Activated CD4-positive, alpha-beta memory T cell treated with anti-CD3 and anti-CD28 coated beads for 36 hours (primary cell): ENCODE measurements at regions not wholly inside any gene's neighbourhood (a gene's known extent, or its start where the extent isn't known, plus 50 kb on each side); places are given as distances from the start of the nearest gene placed in this dataset.
A peak's percentile ranks its signal among the peaks of the same experiment; 100 is the strongest.
"Not testable (repeated sequence)": the region's sequence is repeated elsewhere in the genome, so short reads cannot be mapped to it uniquely, and the experiment has no call there.

ENCODE experiments used
- CTCF ChIA-PET: fragments of 350-600 bp; sonication (Branson Sonifier 250); formaldehyde crosslinking; loops from one replicate; lab custom pipeline; 2021; ENCODE audit warnings: antibody characterized with exemption, inconsistent platforms; lab: Charles Lee
- POLR2A ChIA-PET: fragments of 350-600 bp; sonication (Branson Sonifier 250); formaldehyde crosslinking; loops from one replicate; lab custom pipeline; 2021; ENCODE audit warnings: antibody characterized with exemption; lab: Charles Lee
- DNase-seq: peaks from one replicate; pipeline ENCODE4 v3.0.0-alpha.2; 2020
- H3K27ac Mint-ChIP-seq: one replicate; pipeline ENCODE4 v1.8.0; 2021; ENCODE audit warnings: mixed read lengths
- H3K27me3 Mint-ChIP-seq: one replicate; pipeline ENCODE4 v1.8.0; 2021; ENCODE audit warnings: mixed read lengths
- H3K36me3 Mint-ChIP-seq: one replicate; pipeline ENCODE4 v1.8.0; 2021; ENCODE audit warnings: mixed read lengths
- H3K4me1 Mint-ChIP-seq: one replicate; pipeline ENCODE4 v1.8.0; 2021; ENCODE audit warnings: low read depth, mixed read lengths
- H3K4me3 Mint-ChIP-seq: one replicate; pipeline ENCODE4 v1.8.0; 2021; ENCODE audit warnings: mild to moderate bottlenecking, mixed read lengths
- H3K9me3 Mint-ChIP-seq: one replicate; pipeline ENCODE4 v1.8.0; 2021; ENCODE audit warnings: mixed read lengths
- intact Hi-C: fragments of 100-400 bp; cut with micrococcal nuclease; formaldehyde crosslinking; loops from one replicate; pipeline ENCODE4 v1.15.1; 2023

DNA sequence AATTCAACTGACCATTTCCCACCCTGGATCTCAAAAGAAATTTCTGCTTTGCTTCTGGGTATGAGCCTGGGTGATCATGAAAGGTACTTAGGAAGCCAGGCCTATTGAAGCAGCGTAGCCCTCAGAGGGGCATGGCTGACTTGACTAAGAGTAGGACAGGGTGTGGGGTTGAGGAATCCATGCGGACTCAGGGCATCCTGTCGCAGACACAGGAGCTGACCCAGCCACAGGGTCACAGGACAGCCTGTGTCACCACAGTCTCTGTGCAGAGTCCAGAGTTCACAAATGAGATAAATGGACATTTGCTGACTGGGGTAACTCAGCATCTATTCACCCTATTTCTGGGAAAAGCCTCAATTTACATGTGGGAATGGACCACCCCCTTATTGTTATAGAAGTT, 262.3 kb downstream of the CEP170 start:
- POLR2A ChIA-PET, H3K4me3 Mint-ChIP-seq, CTCF ChIA-PET, DNase-seq, H3K36me3 Mint-ChIP-seq, intact Hi-C loops, H3K9me3 Mint-ChIP-seq, H3K27ac Mint-ChIP-seq, H3K4me1 Mint-ChIP-seq, H3K27me3 Mint-ChIP-seq: not testable (repeated sequence)

GRCh38 chr1:242985096-242985495, 270.0 kb downstream of the CEP170 start:
- H3K36me3 Mint-ChIP-seq, H3K9me3 Mint-ChIP-seq, H3K4me1 Mint-ChIP-seq, POLR2A ChIA-PET, CTCF ChIA-PET, H3K4me3 Mint-ChIP-seq, intact Hi-C loops, H3K27me3 Mint-ChIP-seq, DNase-seq, H3K27ac Mint-ChIP-seq: not testable (repeated sequence)

- CTCF ChIA-PET, H3K9me3 Mint-ChIP-seq, H3K27me3 Mint-ChIP-seq, POLR2A ChIA-PET, DNase-seq, H3K36me3 Mint-ChIP-seq, H3K4me3 Mint-ChIP-seq, H3K27ac Mint-ChIP-seq, H3K4me1 Mint-ChIP-seq, intact Hi-C loops: not testable (repeated sequence)
These were observed 281.7 kb downstream of the CEP170 start for GRCh38 chr1:242973341-242973740.

GRCh38 chr1:242966892-242967291, 288.2 kb downstream of the CEP170 start:
- ChIA-PET CTCF (no interaction called here), POLR2A (no interaction called here)
- intact Hi-C loops, result no loop called here
- Mint-ChIP-seq H3K4me3 (no peak overlapping the region), H3K27me3 (no peaks in the 10 kb centered on the region), H3K4me1 (no peaks in the 10 kb centered on the region), H3K27ac (no peak overlapping the region), H3K36me3 (peaks cover 1% of the 10 kb centered on the region), H3K9me3 (peaks cover 12% of the 10 kb centered on the region)
- no peak for DNase-seq

DNA sequence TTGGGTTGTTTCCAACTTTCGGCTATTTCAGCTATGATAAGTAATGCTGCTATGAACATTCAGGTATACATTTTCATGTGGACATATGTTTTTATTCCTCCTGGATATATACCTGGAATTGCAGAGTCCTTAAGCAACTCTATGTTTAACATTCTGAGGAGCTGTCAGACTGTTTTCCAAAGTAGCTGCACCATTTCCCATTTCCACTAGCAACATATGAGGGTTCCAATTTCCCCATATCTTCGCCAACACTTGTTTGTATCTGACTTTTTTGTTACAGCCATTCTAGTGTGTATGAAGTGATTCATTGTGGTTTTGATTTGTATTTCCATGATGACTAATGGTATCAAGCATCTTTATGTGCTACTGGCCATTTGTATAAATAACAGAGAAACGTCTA, 295.7 kb downstream of the CEP170 start:
- H3K27ac Mint-ChIP-seq, H3K9me3 Mint-ChIP-seq, H3K4me1 Mint-ChIP-seq, CTCF ChIA-PET, DNase-seq, H3K36me3 Mint-ChIP-seq, H3K27me3 Mint-ChIP-seq, POLR2A ChIA-PET, intact Hi-C loops, H3K4me3 Mint-ChIP-seq: not testable (repeated sequence)

DNA sequence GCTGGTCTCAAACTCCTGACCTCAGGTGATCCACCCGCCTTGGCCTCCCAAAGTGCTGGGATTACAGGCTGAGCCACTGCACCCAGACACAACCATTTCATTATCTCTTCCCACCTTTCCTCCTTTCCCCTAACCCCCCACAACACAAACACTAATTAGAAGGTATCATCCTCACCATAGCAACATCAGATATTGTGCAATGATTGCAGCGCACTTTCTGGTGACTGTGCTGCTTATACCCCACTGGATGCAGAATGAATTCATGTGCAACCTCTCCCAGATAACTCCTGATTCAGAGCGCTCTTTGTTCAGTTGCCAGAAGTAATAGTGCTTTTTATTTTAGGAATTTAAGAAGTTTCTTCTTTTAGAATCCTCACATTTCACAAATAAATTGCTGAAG, 300.1 kb downstream of the CEP170 start:
- POLR2A ChIA-PET, intact Hi-C loops, CTCF ChIA-PET, H3K27me3 Mint-ChIP-seq, H3K36me3 Mint-ChIP-seq, H3K4me1 Mint-ChIP-seq, H3K4me3 Mint-ChIP-seq, DNase-seq, H3K27ac Mint-ChIP-seq: not testable (repeated sequence)
- H3K9me3 Mint-ChIP-seq, result peaks cover 11% of the 10 kb centered on the region

GRCh38 chr1:242946206-242946605, 308.9 kb downstream of the CEP170 start:
- Mint-ChIP-seq H3K27ac (no peak overlapping the region), H3K9me3 (peaks cover 3% of the 10 kb centered on the region), H3K36me3 (no peaks in the 10 kb centered on the region), H3K27me3 (peaks cover 4% of the 10 kb centered on the region), H3K4me1 (no peaks in the 10 kb centered on the region), H3K4me3 (no peak overlapping the region)
- DNase-seq, result no peak
- intact Hi-C loops, result no loop called here
- ChIA-PET CTCF (no interaction called here), POLR2A (no interaction called here)

- intact Hi-C loops, H3K27me3 Mint-ChIP-seq, H3K36me3 Mint-ChIP-seq, H3K9me3 Mint-ChIP-seq, POLR2A ChIA-PET, H3K4me3 Mint-ChIP-seq, CTCF ChIA-PET, H3K27ac Mint-ChIP-seq, H3K4me1 Mint-ChIP-seq: not testable (repeated sequence)
- peak; percentile 10 for DNase-seq
These were observed 318.4 kb downstream of the CEP170 start for GRCh38 chr1:242936725-242937124.

- POLR2A ChIA-PET, H3K4me1 Mint-ChIP-seq, CTCF ChIA-PET, H3K27me3 Mint-ChIP-seq, intact Hi-C loops, H3K36me3 Mint-ChIP-seq, H3K27ac Mint-ChIP-seq, H3K9me3 Mint-ChIP-seq, H3K4me3 Mint-ChIP-seq, DNase-seq: not testable (repeated sequence)
These were observed 330.4 kb downstream of the CEP170 start for GRCh38 chr1:242924717-242925116.

- intact Hi-C loops, H3K27me3 Mint-ChIP-seq, CTCF ChIA-PET: not testable (repeated sequence)
These were observed 331.5 kb downstream of the CEP170 start for GRCh38 chr1:242923603-242924002.

GRCh38 chr1:242914729-242915128, 340.4 kb downstream of the CEP170 start:
- H3K4me1 Mint-ChIP-seq, H3K4me3 Mint-ChIP-seq, DNase-seq, intact Hi-C loops, CTCF ChIA-PET, H3K9me3 Mint-ChIP-seq, H3K27ac Mint-ChIP-seq, POLR2A ChIA-PET, H3K36me3 Mint-ChIP-seq, H3K27me3 Mint-ChIP-seq: not testable (repeated sequence)

More at GRCh38 chr1:242923603-242924002, 331.5 kb downstream of the CEP170 start:
- POLR2A ChIA-PET, DNase-seq, H3K4me3 Mint-ChIP-seq, H3K36me3 Mint-ChIP-seq, H3K9me3 Mint-ChIP-seq, H3K27ac Mint-ChIP-seq, H3K4me1 Mint-ChIP-seq: not testable (repeated sequence)

- H3K4me1 Mint-ChIP-seq, H3K9me3 Mint-ChIP-seq, DNase-seq, H3K4me3 Mint-ChIP-seq, H3K36me3 Mint-ChIP-seq, H3K27me3 Mint-ChIP-seq, H3K27ac Mint-ChIP-seq, POLR2A ChIA-PET, intact Hi-C loops, CTCF ChIA-PET: not testable (repeated sequence)
These were observed 342.2 kb downstream of the CEP170 start for GRCh38 chr1:242912855-242913254.

DNA sequence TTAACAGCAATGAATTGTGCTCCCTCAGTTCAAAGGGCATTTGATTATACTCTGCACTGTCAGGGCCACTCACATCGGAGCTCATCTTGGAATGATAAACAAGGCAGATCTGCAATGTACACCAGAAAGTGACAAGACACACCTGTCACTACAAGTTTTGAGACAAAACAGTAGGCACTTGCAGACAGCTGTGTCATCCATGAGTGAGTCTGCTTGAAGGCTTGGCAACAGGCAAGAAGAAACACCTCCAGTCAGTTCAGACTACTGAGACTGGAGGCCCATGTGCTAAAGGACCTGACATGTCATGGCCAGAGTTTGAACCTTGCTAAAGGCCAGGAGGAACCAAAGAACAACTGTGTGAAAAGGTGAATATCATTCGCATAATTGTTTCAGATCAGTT, 354.5 kb downstream of the CEP170 start:
- H3K4me1 Mint-ChIP-seq, H3K27me3 Mint-ChIP-seq, CTCF ChIA-PET, H3K9me3 Mint-ChIP-seq, H3K4me3 Mint-ChIP-seq, H3K36me3 Mint-ChIP-seq, intact Hi-C loops, POLR2A ChIA-PET, H3K27ac Mint-ChIP-seq, DNase-seq: not testable (repeated sequence)
